Epithelial cell of proximal tubule (primary cell): ENCODE measurements at regions not wholly inside any gene's neighbourhood (a gene's known extent, or its start where the extent isn't known, plus 50 kb on each side); places are given as distances from the start of the nearest gene placed in this dataset.

Experiments used
- DNase-seq: peaks from one replicate; pipeline ENCODE4 v3.0.0-alpha.2; 2011; ENCODE audit warnings: low read depth
- H3K4me3 ChIP-seq: 2 replicates; pipeline ENCODE4 v1.5.1; 2011; ENCODE audit warnings: low read depth, mild to moderate bottlenecking, low read length
- CTCF ChIP-seq: conservative IDR thresholded peaks from 2 replicates; pipeline ENCODE4 v1.5.1; 2012; ENCODE audit warnings: low read depth, mild to moderate bottlenecking, low read length

- no peak for TF ChIP-seq CTCF
- no peak overlapping the region for H3K4me3 ChIP-seq
- no peak for DNase-seq
These were observed 136.8 kb upstream of the USP25 start for GRCh38 chr21:15592957-15593356.

GRCh38 chr21:15601390-15601789 lies 128.4 kb upstream of the USP25 start:
- no peak for DNase-seq
- no peak overlapping the region for H3K4me3 ChIP-seq
- TF ChIP-seq CTCF = no peak

GRCh38 chr21:15604413-15604812 lies 125.4 kb upstream of the USP25 start:
- peak; percentile 35 for DNase-seq
- no peak for TF ChIP-seq CTCF
- no peak overlapping the region for H3K4me3 ChIP-seq

- no peak overlapping the region for H3K4me3 ChIP-seq
- TF ChIP-seq CTCF = no peak
- DNase-seq = no peak
These were observed 115.0 kb upstream of the USP25 start for GRCh38 chr21:15614766-15615165.

GRCh38 chr21:15616864-15617574 lies 112.8 kb upstream of the USP25 start:
- no peak overlapping the region for H3K4me3 ChIP-seq
- no peak for DNase-seq
- no peak for TF ChIP-seq CTCF

- no peak overlapping the region for H3K4me3 ChIP-seq
- no peak for DNase-seq
- TF ChIP-seq CTCF = no peak
These were observed 111.8 kb upstream of the USP25 start for GRCh38 chr21:15617964-15618363.

GRCh38 chr21:15620892-15621291 lies 108.9 kb upstream of the USP25 start:
- DNase-seq = no peak
- TF ChIP-seq CTCF = no peak
- no peak overlapping the region for H3K4me3 ChIP-seq
